NCI-H2196 (cell line): ENCODE measurements at regions not wholly inside any gene's neighbourhood (a gene's known extent, or its start where the extent isn't known, plus 50 kb on each side); places are given as distances from the start of the nearest gene placed in this dataset.

ENCODE experiments used
- DNase-seq: peaks from one replicate; lab custom pipeline; 2025; ENCODE audit not compliant: unreplicated experiment; lab: John Stamatoyannopoulos, UW

GRCh38 chr6:119575721-119576120 lies 226.2 kb upstream of the MAN1A1 start:
- DNase-seq: no peak

DNA sequence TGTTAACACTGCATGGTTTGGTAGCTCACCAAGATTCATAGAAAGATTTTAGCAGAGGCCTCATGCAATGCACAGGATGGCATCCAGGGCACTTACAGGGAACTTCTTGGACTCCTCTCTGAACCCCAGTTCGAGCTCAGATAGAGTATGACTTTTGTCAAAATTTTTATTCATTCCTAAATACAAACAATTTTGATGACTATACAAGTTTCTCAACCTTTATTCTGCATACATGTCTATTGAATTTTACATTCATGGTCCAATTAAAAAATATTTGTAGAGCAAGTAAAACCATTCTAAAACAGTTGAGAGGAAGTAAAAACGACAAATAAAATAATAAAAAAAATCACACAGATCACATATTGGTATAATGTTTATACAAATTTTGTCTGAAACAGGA lies 219.0 kb upstream of the MAN1A1 start:
- DNase-seq: no peak

GRCh38 chr6:119566546-119567260 lies 217.1 kb upstream of the MAN1A1 start:
- DNase-seq: no peak

DNA sequence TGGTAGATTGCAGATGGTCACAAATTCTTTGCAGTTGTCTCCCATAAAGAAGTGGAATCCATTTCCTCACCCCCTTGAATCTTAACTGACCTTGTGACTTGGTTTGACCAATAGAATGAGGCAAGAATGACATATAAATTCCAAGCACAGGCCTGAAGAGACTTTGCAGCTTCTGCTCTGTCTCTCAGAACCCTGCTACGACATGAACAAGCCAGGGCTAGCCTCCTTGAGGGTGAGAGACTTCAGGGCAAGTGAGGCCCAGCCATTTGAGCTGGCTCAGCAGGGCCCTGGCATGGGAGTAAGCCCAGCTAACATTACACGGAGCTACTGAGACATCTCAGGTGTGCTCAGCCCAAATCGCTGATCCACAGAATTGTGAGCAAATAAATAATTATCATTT lies 216.3 kb upstream of the MAN1A1 start:
- no peak for DNase-seq

DNA sequence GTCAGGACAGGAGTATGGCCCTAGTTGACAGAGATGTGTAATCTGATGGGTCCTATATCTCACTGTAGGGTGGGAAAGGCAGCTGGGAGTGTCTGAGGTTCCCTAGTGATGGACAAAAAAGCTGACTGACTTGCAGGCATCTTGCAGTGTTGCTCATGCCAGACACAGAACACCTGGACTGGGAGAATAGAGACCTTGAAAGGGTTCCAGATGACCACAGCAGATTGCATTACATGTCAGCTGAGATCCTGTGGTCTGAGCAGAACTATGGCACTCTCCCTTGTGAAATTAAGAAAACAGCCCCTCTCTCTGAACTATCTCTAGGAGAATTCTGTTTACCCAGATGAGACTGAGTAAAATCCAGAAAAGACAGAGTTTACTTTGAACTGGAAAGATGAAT lies 212.6 kb upstream of the MAN1A1 start:
- DNase-seq: no peak

GRCh38 chr6:119559586-119559985 lies 210.0 kb upstream of the MAN1A1 start:
- no peak for DNase-seq

GRCh38 chr6:119557239-119557638 lies 207.7 kb upstream of the MAN1A1 start:
- DNase-seq: no peak

GRCh38 chr6:119552021-119552420 lies 202.5 kb upstream of the MAN1A1 start:
- no peak for DNase-seq

- DNase-seq: no peak
Observed at GRCh38 chr6:119547024-119547423, 197.5 kb upstream of the MAN1A1 start.

- no peak for DNase-seq
Observed at GRCh38 chr6:119545245-119545644, 195.7 kb upstream of the MAN1A1 start.

- DNase-seq: no peak
Observed at GRCh38 chr6:119544325-119545175, 195.0 kb upstream of the MAN1A1 start.

DNA sequence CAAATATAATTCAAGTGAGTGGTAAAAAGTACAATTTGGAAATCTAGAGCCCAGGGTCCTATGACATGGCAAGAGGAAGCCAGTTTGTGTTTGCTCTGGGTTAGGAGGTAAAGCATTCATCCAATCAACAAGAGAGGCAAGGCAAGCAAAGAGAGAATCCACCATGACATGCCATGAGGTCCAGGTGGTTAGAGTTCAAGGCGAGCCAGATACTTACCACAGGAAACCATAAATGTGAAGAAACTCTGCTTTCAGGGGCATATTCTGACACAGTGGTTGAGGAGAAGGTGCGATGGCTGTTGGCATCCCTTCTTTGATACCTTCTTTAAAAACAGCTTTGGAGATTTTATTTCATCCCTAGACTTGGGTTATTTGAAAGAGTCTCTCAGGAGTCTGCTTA lies 193.8 kb upstream of the MAN1A1 start:
- no peak for DNase-seq

GRCh38 chr6:119542037-119542436 lies 192.5 kb upstream of the MAN1A1 start:
- DNase-seq: no peak

DNA sequence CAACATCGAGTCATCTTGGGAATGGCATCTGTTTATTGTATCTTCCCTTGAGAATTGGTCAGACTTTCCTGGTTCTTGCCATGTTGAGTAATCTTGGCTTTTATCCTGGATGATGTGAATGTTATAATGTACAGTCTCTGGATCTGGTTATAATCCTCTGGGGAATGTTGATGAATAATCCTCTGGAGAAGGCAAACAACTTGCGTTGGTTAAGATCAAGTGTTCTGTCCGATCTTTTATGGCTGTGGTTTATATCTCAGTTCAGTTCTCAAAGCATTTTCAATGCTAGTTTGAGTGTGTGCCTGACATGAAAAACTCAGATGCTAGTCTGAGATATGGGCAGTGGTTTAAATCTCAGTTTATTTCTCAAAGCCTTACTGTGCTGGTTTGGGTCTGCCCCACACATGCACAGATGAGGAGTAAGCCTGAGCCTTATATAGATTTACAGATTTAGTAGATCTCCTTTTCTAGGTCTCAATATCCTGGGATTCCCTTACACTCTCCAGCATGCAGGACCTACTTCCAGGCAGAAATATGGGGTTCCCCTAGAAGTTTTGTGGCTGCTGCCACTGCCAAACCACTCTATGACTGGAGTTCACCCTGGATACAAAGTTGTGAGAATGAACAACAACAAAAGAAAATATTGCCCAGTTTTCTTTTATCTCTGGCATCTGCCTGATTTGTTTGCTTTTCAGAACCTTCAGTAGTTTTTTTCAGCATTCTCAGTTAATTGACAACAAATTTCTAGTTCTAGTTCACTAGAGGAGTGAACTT lies 191.8 kb upstream of the MAN1A1 start:
- DNase-seq: no peak

- no peak for DNase-seq
Observed at GRCh38 chr6:119540417-119540816, 190.9 kb upstream of the MAN1A1 start.

- DNase-seq: no peak
Observed at GRCh38 chr6:119539066-119539746, 189.6 kb upstream of the MAN1A1 start.

DNA sequence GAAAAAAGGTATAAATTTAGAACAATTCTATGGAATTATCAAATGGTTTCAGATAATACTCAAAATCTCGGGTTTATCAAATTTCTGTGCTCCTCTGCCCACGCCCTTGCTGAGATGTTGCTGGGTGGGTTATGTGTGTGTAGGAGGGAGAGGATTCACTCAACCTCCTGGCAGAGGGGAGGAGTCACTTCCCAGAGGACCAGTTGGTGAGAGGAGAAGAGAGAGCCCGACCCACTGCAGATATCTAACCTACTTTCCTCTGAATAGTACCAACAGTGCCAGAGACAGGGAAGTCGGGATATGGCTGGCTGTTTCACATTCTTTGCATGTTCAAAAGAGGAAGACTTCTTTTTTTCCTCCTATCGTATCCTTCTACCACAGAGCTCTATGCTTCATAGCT lies 187.1 kb upstream of the MAN1A1 start:
- no peak for DNase-seq

GRCh38 chr6:119535332-119535731 lies 185.8 kb upstream of the MAN1A1 start:
- no peak for DNase-seq

GRCh38 chr6:119533603-119534279 lies 184.2 kb upstream of the MAN1A1 start:
- no peak for DNase-seq

GRCh38 chr6:119527231-119527578 lies 177.6 kb upstream of the MAN1A1 start:
- no peak for DNase-seq
